NOMO-1 treated with dmso at 0.1 percent for 144 hours (cell line): ENCODE measurements at regions not wholly inside any gene's neighbourhood (a gene's known extent, or its start where the extent isn't known, plus 50 kb on each side); places are given as distances from the start of the nearest gene placed in this dataset.

ENCODE experiments used
- DNase-seq: peaks from one replicate; lab custom pipeline; 2025; ENCODE audit not compliant: unreplicated experiment; lab: John Stamatoyannopoulos, UW

DNA sequence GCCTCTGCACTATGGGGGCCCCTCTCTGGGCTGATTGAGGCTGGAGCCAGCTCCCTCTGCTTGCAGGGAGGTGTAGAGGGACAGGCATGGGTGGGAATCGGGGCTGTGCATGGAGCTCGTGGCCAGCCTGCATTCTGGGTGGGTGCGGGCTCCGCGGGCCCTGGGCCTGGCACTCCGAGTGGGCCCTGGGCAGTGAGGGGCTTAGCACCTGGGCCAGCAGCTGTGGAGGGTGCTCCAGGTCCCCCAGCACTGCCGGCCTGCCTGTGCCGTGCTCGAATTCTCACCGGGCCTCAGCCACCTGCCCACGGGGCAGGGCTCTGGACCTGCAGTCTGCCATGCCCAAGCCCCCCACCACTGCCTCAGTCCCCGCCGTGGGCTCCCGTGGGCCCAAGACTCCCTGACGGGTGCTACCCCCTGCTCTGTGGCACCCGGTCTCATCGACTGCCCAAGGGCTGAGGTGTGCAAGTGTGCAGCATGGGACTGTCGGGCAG is 681.2 kb downstream of the PDHA2 start:
- no peak for DNase-seq

DNA sequence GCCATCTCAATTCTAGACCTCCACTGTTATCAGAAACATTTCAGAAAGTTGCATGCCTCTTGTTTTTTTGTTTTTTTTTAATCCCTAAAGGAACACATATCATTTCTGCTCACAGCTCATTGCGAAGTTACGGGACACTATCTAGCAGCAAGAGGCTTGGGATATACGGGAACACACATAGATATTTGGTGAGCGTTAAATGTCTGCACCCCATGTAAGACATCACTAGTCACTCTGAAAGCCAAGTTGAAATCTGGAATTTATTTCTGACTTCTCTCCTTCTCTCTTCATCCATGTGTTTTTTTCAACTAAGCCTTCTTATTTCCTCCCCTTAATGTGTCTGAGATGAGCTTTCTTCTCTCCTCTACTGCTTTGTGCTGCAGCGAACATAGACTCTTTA is 683.7 kb downstream of the PDHA2 start:
- no peak for DNase-seq

DNA sequence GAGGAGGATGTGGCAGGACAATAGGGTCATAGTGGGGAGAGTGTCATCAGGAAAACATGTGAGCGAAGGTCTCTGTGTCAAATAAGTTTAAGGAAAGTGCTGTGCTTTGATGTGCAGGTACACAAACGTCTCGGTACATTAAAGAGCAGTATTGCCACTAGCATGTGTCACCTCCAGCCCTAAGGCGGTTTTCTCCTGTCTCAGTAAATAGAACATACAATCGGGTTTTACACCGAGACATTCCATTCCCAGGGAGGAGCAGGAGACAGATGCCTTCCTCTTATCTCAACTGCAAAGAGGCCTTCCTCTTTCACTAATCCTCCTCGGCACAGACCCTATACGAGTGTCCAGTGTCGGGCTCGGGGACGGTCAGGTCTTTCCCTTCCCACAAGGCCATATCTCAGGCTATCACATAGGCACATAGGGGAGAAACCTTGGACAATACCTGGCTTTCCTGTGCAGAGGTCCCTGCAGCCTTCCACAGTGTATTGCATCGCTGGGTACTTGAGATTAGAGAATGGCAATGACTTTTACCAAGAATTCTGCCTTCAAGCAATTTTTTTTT is 684.5 kb downstream of the PDHA2 start:
- no peak for DNase-seq

DNA sequence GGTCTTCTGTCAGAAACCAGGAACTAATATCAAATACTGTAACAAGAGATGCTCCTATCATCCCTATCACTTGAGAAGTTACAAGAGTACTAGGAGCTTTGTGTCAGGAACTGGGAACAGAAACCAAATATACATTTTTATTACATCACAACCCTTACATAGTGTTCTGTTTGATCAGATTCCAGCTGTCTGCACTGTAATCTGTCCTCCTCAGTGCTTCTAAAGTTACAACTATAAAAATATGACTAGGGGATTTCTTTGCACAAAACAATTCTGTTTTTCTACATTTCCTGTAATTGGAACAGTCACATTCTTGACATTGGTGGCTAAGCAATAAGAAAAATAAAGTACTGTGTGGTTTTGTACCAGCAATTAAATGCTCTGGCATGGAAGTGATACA is 686.0 kb downstream of the PDHA2 start:
- no peak for DNase-seq

DNA sequence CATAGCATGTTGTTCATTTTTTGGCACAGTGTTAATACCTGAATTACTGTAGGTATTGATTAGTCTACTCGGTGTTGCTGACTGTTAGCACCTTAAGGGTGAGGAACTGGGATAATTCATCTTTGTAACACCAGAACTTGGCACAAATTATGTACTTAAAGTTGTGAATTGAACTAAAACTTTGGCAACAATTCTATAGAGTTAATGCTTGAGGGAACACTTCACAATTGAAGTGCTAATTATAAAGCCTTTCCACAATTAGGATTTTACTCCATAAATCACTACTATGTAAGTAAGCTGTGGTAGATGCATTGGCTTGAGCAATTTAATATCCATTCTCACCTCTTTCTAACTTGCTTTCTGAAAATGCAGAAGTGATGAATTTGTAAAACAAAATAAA is 686.7 kb downstream of the PDHA2 start:
- no peak for DNase-seq

DNA sequence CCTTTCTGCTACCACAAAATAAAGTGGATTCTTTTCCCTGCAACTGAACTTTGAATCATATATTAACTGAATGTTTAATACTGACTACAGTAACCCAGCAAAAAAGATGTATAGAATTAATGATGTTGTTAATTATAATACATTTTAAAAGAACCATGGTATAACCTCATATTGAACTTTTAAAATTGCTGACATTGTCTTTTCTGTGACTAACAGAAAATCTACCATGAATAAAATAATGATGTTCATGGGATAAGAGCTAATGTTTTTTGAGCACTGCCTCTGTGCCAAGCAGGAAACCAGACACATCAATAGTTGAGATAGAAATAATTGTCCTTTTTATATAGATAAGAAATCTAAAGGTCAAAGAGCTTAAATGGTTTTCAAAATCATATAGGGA is 691.9 kb downstream of the PDHA2 start:
- DNase-seq, result no peak

DNA sequence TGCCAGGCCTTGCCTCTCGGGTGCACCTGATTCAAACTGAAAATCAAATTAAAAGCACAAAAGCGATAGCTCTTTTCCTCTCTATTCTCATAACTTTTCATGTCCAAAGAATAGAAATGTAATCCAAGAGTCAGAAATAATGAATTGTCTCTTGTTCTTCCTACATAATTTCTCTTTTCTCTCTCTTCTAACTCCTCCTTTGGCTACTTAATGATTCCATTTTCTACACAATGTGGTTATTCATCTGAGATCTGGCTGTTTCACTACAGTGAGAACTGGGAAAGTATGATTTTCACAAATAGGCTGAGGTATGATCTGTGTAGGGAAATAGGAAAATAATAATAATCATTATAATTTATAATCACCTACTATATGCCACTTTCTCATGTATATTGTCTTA is 703.5 kb downstream of the PDHA2 start:
- DNase-seq, result no peak

DNA sequence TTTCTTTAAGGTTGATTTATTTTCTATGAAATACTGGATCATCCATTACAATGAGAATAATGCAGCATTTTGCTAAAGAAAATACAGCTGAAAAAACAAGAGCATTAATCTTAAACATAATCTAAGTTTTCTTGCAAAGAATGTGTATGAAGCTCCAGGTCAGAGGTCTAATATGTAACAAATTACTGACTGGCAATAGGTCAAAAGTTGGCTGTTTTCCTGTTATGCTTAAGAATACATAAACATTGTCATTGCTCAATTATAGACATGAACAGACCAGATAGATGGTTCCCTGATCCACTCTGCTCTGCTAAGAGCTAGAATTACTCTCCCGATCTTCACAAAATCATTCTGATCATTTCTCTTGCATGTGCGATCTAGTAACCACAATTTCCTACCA is 718.6 kb downstream of the PDHA2 start:
- no peak for DNase-seq

DNA sequence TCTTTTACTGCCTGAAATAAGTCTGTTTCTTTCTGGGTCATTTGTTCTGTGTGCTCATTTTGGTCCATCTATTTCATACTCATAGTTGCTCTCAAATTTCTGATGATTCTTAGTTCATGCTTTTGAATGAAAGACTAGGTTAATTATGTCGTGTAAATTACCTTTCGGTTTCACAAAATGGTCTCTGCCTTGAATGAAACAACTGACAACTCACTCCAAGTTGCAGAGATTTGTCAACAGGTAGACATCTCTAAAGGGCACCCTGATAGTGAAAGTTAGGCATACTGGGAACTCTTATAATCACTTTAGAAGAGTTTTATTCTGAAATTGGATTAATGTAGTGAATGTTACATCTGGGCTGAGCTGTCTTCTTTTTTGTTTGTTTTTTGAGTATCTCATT is 726.9 kb downstream of the PDHA2 start:
- no peak for DNase-seq

DNA sequence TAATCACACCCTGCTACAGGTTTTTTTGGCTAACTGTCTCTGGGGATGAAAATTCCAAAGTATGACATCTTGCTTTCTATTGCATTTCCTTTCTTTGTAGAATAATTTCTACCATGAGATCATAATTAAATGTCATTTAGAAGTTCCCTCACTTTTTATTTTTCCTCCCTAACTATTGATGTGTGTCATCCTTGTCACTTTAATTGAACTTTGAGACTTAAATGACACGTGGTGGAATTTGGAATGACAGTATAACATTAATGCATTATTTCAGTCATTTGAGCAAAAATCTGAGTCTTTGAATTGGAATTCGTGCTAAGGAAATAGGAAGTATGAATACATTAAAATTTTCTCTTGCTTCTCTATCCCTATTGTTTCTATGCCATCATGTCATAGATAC is 745.4 kb downstream of the PDHA2 start:
- DNase-seq, result no peak

DNA sequence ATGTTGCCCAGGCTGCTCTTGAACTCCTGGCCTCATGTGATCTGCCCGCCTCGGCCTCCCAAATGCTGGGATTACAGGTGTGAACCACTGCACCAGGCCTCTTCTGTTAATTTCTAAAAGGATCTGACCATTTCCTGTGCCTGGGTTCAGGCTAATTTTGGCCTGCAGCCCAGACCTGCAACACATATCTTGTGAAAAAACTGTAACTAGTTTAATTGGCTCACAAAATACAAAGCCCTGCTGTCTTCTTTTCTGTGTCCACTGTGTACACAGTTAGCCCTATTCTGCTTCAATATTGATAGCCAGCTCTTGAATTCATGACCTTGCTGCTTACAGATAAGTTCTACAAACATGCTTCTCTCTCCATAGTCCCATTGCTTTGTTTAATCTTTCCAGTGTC is 753.5 kb downstream of the PDHA2 start:
- no peak for DNase-seq

DNA sequence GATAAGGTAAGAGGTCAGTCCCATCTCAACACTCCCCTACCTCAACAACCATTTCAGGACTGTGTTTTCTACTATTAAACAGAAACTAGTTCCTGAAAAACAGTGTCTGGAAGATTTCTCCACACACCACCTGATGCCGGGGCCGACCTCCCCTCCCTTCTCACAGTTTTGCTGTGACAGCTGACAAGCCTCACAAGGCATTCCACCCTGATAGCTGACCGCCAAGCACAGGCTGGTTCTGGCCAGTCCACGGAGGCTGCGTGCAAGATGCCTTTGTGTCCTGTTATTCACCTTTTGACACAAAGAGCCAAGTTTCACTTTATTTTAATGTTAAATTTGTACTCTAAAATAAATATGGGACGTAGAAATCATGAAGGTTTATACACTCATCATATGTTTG is 758.6 kb downstream of the PDHA2 start:
- DNase-seq, result no peak

DNA sequence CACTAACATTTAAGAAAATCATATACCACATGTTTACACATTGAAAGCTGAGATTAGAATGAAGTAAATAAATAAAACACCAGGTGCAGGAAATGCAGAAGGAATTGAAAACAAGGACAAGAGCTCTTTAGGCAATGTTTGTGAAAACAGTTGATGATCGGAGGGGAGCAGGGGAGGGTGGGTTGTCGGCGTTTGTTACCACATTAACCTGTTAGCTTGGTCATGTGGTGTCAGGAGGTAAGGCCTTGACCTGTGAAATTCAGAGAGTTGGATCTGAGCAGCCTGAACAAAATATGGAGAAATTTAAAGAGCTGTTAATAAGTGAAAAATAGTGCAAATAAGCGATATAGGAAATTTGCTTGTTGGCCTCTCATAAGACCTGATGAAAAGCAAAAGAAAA is 759.9 kb downstream of the PDHA2 start:
- no peak for DNase-seq

DNA sequence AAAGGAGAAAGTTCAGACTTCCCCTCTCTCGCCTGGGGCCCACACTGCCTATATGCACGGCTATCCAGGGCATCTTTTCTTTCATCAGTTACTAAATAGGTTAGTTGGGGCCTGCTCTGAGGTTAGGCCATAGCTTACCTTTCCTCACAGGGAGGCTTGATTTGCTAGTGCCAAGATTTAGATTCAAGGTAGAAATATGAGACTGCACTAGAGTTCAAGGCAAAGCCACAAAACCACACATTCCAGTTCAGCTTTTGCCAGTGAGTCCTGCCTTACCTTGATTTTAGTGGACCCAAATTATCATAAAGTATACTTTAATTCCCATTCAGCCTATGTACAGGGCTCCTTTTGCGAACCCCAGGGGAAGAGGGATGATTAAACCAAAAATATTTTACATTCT is 762.8 kb downstream of the PDHA2 start:
- no peak for DNase-seq

DNA sequence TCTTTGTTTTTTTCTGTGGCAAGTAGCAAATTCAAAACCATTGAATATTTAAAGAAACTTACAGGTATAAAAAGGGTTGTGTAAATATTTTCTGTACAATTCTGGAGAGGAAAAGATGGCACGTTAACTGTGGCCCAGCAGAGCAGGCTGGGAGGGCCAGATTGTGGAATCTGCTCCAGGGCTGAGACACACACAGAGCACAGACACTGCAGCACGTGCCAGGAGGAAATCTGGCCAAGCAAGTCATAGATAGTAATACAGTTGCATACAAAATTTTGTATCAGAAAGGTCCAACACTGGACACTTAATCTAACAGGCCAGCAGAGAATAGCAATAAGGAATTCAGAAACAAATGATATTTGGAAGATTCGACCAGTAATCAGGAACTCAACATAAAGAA is 763.7 kb downstream of the PDHA2 start:
- no peak for DNase-seq

DNA sequence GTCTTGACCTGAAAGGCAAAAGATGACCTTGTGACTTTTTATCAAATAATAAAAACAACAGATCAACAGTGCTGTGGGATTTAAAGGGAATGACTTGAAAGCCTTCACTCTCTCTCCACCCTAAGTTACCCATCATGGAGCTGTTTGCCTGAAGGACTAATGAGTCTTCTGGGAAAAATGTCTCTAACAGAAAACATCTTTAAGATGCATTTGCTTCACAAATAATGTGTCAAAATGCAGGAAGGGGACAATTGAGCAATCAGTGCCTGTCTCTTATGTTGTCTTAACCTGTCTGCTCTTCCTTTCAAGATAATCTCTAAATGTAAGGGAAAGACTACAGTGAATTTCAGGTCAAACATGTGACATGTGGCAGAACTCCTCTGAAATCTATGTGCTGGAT is 766.6 kb downstream of the PDHA2 start:
- no peak for DNase-seq

DNA sequence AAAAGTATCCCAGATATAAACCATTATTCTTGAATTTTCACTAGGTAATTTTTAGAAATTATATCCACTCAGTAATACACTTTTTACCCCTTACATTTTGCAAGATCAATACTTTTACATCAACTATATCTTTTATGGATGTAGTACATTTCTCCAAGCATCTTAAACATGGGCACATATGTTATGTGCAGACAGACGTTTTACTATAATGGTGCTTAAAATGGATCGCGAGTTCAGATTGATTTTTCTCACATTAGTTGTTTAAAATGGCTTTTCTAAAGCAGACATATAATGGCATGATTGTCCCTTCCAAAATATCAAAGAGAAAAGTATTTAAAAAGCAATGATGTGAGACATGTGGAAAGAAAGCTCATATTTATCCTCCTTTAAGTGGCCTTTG is 786.1 kb downstream of the PDHA2 start:
- no peak for DNase-seq

DNA sequence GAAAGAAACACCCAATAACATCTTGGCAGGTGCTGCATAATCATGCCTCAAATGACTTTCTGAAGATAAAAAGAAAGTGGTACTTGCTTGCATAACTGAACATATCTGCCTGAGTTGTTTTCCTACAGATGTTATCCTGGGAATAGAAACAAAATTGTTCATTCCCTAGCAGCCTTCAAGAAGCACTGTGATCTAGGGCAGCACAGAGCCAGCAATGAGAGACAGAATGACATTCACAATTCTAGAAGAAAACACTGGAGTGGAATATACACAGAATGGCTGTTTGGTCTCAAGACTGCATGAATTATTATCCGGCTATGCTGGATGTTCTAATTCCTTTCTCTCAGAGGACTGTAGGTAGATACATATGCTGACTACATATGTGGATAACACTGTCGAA is 790.9 kb downstream of the PDHA2 start:
- DNase-seq, result no peak

DNA sequence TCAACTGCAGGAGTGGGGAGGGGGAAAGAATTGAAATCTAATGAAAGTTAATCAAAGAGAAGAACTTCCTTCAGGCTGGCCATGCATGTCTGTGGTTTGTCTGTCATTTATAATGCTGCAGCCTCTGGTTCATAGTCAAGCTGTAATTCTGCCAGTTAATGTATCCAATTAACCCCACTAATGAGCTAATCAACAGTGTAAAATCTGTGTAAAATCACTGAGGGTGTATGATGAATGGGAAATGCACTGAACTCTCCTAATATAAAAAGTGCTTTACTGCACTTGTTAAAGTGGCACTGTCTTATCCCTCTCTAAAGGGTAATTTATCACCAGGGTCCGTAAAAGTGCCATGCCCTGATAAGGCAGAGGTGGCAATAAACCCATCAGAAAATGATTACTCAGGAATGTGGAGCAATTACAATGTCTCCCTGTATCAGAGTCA is 798.1 kb downstream of the PDHA2 start:
- DNase-seq, result no peak

DNA sequence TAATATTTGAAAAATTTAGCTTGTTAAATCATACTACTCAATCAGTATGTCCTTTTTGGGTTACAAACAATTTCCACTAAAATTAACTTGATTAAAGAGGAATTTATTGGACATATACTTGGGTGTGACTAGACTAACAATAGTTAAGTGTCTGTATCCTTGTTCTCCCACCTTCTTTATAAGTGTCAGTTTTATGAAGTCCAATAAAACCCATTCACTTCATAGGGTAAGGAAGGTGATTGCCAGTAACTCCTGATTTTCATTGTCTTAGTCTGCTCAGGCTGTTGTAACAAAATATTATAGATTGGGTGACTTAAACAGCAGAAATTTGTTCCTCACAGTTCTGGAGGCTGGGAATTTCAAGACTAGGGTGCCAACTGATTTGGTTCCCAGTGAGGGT is 800.0 kb downstream of the PDHA2 start:
- DNase-seq, result no peak

DNA sequence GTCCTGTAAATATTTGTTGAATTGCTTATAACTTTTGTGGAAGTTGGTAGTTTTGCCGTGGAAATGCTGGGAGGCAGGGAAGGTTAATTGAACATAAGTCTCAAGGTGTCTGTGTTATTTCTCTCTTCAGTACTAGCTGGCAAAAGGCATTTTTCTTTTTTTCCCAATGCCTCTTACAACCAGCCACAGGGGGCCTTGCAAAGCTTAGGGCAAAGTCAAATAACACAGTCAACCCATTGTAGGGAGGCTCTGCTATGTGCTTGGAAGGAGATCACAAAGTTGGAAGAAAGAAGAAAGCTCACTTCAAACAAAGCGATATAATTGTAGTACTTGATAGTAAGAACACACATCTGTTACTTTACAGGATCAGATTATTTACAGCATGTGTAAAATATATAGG is 802.6 kb downstream of the PDHA2 start:
- DNase-seq, result no peak

DNA sequence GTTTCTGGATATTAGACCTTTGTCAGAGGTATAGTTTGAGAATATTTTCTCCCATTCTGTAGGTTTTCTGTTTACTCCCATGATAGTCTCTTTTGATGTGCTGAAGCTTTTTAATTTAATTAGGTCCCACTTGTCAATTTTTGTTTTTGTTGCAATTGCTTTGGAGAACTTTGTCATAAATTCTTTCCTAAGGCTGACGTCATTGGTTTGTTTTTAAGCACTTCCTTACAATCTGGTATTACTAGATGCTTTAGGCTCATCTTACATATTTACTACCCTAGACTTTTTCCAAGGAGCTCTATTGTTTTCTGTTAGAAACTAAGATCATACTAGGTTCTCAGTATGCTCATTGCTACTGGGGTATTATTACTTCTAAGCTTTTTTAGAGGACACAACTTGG is 806.3 kb downstream of the PDHA2 start:
- DNase-seq, result no peak

DNA sequence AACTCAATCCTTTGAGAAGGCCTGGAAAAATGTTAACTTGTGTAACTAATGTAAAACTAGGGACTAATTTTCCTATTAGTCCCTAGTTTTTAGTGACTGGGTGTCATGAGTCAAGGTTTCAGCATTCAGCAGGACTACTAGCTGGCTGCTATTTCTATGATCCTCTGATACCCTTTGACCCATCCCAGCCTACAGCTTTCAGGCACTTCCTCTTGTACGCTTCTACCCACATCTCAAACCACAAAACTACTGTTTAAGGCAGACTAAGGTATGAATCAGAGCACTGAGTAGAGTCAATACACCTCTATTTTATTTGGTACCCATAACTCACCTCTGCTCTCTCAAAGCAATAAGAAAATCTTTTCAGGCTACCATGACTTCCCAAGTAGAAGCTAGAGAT is 809.6 kb downstream of the PDHA2 start:
- DNase-seq, result no peak

DNA sequence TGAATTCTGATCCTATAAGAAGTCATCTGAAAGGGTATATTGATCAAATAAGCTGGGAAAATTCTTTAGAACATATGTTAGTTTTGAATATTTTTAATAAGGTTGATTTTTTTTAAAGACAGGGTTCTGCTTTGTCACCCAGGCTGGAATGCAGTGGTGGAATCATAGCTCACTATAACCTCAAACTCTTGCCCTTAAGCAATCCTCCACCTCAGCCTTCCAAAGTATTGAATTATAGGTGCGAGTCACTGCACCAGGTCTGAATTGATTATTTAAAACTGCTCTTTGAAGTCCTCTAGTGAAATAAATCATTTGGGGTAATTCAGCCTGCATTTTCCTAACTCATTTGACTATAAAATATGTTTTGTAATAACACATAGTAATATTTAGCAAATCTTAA is 812.3 kb downstream of the PDHA2 start:
- no peak for DNase-seq
